Astrocyte (in vitro differentiated cells and primary cell): ENCODE measurements at regions not wholly inside any gene's neighbourhood (a gene's known extent, or its start where the extent isn't known, plus 50 kb on each side); places are given as distances from the start of the nearest gene placed in this dataset.

Source experiments
- EZH2 ChIP-seq: IDR thresholded peaks from 2 replicates; pipeline ENCODE4 v1.6.1; 2012; ENCODE audit warnings: mild to moderate bottlenecking, low read length, inconsistent platforms; ENCODE audit not compliant: insufficient read depth
- TF ChIP-seq, protein P1 (sequence below): IDR thresholded peaks from 2 replicates; pipeline ENCODE4 v1.5.1; 2011; ENCODE audit warnings: low read depth, mild to moderate bottlenecking, inconsistent platforms, low read length, moderate library complexity; ENCODE audit not compliant: insufficient read depth

DNA sequence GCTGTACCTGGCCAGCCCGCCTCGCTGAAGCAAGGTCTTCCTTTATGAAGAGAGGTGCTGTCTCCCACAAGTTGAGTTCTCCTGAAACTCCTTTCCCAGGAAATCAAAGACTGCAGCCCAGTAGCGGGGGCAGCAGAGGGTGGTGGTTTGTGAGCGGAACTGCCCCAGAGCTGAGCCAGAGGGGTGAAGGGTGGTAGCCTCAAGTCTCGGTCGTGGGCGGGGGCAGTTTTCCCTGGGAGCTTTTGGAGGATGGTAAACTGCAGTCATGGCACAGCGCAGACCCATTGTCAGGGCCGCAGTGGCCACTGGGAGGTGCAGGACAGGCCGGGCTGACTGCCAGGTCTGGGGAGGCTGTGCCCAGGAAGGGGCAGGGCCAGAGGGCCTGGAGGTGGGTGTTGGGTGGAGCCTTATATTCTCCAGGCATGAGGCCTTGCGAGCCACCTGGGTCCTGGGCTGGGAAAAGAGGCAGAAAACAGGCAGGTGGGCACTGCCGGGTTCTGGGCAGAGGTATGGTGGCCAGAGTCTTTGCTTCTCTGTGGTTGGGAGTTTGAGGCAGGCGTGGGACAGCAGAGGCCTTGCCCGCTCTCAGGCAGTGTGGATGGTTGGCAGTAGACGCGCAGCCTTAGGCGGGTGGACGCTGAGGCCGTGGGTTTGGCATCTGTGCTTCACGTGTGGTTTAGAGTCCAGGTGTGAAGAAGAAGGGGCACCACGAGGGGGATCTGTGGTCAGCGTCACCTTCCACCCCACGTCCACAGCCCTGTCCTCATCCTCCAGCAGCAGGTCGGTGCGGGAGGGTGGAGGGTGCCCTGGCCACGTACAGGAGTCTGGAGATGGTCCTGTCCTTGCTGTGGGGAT, 1176.4 kb downstream of the BRD1 start:
- TF ChIP-seq EZH2, result no peak
- TF ChIP-seq, protein P1, sequence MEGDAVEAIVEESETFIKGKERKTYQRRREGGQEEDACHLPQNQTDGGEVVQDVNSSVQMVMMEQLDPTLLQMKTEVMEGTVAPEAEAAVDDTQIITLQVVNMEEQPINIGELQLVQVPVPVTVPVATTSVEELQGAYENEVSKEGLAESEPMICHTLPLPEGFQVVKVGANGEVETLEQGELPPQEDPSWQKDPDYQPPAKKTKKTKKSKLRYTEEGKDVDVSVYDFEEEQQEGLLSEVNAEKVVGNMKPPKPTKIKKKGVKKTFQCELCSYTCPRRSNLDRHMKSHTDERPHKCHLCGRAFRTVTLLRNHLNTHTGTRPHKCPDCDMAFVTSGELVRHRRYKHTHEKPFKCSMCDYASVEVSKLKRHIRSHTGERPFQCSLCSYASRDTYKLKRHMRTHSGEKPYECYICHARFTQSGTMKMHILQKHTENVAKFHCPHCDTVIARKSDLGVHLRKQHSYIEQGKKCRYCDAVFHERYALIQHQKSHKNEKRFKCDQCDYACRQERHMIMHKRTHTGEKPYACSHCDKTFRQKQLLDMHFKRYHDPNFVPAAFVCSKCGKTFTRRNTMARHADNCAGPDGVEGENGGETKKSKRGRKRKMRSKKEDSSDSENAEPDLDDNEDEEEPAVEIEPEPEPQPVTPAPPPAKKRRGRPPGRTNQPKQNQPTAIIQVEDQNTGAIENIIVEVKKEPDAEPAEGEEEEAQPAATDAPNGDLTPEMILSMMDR, result no peak
